Esophagus muscularis mucosa (tissue), 4 donors: ENCODE measurements at regions not wholly inside any gene's neighbourhood (a gene's known extent, or its start where the extent isn't known, plus 50 kb on each side); places are given as distances from the start of the nearest gene placed in this dataset.

Source experiments
- DNase-seq: peaks from one replicate; pipeline ENCODE4 v3.0.0-alpha.2; 2017; ENCODE audit errors: extremely low spot score
- H3K27ac ChIP-seq, 4 donors: fragments of 200-600 bp; sonication (generic); replicated peaks in 1 of 4; 1 replicate in 3 of 4; 2 replicates in 1 of 4; pipeline ENCODE4 v1.5.1; 2016 to 2019; ENCODE audit warnings: mild to moderate bottlenecking in 1 of 4
- H3K27me3 ChIP-seq, 4 donors: fragments of 200-600 bp; sonication (generic); one replicate each; pipeline versions ENCODE4 v1.5.1 to v1.6.0; 2016 to 2019
- H3K36me3 ChIP-seq, 4 donors: fragments of 200-600 bp; sonication (generic); one replicate each; pipeline ENCODE4 v1.5.1; 2016 to 2019
- H3K4me1 ChIP-seq, 4 donors: fragments of 200-600 bp; sonication (generic); one replicate each; pipeline ENCODE4 v1.5.1; 2016 to 2019
- H3K4me3 ChIP-seq, 4 donors: fragments of 200-600 bp; sonication (generic); 1 replicate in 2 of 4; 2 replicates in 2 of 4; pipeline ENCODE4 v1.5.1; 2016 to 2019; ENCODE audit warnings: mild to moderate bottlenecking in 4 of 4, moderate library complexity in 1 of 4
- H3K9me3 ChIP-seq, 4 donors: fragments of 200-600 bp; sonication (generic); 1 replicate in 3 of 4; 2 replicates in 1 of 4; pipeline ENCODE4 v1.5.1; 2016 to 2019
- CTCF ChIP-seq, 3 experiments: fragments of 200-600 bp in 2 of 3; fragments of 450-650 bp in 1 of 3; sonication (generic) in 2 of 3; IDR thresholded peaks; one replicate each; pipeline ENCODE4 v1.5.1; 2017 to 2019; ENCODE audit warnings: antibody characterized with exemption in 3 of 3, mild to moderate bottlenecking in 2 of 3, moderate library complexity in 1 of 3
- EP300 ChIP-seq: sonication (generic); formaldehyde crosslinking; IDR thresholded peaks from one replicate; pipeline ENCODE4 v1.6.1; 2017; ENCODE audit warnings: antibody characterized with exemption
- POLR2A ChIP-seq: fragments of 450-650 bp; IDR thresholded peaks from one replicate; pipeline ENCODE4 v1.6.1; 2017; ENCODE audit warnings: antibody characterized with exemption, moderate library complexity, mild to moderate bottlenecking, low read depth
- POLR2AphosphoS5 ChIP-seq, 2 donors: sonication (generic); formaldehyde crosslinking; IDR thresholded peaks; one replicate each; pipeline ENCODE4 v1.6.1; 2017; ENCODE audit warnings: antibody characterized with exemption in 2 of 2
- WGBS: methylation state at CpG from one replicate; pipeline ENCODE4 v1.1.5; 2018; 5-methylcytosine and 5-hydroxymethylcytosine counted together
- intact Hi-C: fragments of 100-400 bp; cut with DNase I; formaldehyde crosslinking; loops from one replicate; pipeline ENCODE4 v1.15.1; 2023

DNA sequence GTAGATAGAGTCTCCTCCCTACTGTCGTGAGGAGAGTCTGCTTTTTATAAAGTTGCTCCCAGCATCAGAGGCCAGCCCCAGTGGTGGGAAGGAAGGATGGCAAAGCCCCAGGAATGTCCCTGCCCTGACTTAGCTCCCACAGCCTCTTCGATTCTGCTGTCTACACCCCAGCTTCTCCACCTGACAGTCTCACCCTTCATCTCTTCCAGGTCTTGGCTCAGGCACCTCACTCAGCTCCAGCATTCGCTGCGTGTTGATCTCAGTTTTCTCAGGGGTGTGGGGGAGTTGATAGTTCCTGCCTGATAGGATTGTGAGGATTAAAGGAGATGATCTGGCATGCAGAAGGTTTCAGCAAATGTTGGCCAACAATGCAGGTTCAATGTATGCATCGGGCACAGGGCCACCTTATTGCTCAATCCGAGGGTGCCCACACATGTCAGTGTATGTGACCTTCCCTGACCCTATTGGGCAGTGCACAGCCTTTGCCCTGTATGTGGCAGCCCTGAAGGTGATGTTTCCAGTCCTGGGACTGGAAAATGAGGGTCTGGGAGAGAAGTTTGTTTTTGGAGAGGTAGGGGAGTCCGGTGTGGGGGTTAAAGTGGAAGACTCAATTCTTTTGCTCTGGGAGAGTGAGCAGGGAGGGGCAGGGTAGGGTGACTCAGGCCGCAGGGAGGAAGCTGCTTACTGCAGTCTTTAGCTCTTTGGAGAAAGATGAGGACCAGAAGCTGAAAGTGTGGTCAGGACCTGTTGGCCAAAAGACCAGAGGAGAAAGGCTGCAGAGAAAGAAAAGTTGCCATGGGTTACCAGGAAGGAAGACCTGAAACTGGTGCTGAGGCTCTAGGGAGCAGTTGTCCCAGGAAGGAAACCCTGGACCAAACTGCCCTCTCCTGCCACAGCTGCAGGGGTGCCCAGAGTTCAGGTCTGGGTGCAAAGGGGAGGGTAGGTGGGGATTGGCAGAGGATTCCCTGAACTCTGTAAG, 153.2 kb downstream of the MACROH2A1 start:
- Histone ChIP-seq H3K27me3 (no peaks in the 10 kb centered on the region), H3K4me1 (peaks cover 45 to 70% (median 63%) of the 10 kb centered on the region in 4 donors), H3K9me3 (no peaks in the 10 kb centered on the region), H3K36me3 (no peaks in the 10 kb centered on the region), H3K4me3 (no peak overlapping the region), H3K27ac (peak overlapping the region in 1 of 4 donors; percentile 81)
- TF ChIP-seq POLR2A (no peak), POLR2AphosphoS5 (IDR thresholded peaks at IDR 0.05) (no peak), EP300 (no peak), CTCF (IDR thresholded peaks at IDR 0.05) (no peak)
- intact Hi-C loops: no loop called here
- peak; percentile 83 for DNase-seq
- WGBS: 69% methylated on average over 8 of the region's 8 CpGs

DNA sequence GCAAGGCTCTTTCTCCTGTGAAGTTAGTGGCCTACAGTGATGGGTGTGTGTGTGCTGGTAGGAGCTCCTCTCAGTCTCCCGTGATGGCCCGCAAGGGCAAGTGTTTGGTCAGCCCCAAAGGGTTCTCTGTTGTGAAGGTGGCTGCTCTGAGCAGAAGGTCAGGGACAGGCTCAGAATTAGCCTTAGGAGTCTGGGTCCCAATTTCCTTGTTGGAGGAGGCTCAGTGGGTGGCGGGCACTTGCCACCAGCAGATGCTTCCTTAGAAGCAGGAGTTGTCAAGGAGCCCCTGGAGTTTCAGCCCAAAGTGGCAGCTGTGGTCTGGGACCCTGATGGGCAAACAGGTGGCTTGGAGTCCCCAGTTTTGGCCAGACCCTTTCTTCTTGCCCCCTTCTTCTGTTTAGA, 154.4 kb downstream of the MACROH2A1 start:
- DNase-seq: no peak
- no peaks in the 10 kb centered on the region for H3K27me3 ChIP-seq
- no CpG with 5 or more reads among the region's 3 CpGs for WGBS
- H3K4me1 ChIP-seq: peaks cover 52 to 76% (median 69%) of the 10 kb centered on the region in 4 donors
- peak overlapping the region; percentile 66 to 86 (median 79) for H3K27ac ChIP-seq
- no peak for TF ChIP-seq CTCF (IDR thresholded peaks at IDR 0.05)
- TF ChIP-seq POLR2A: no peak
- TF ChIP-seq POLR2AphosphoS5 (IDR thresholded peaks at IDR 0.05): no peak
- no peak for TF ChIP-seq EP300
- H3K9me3 ChIP-seq: no peaks in the 10 kb centered on the region
- no peaks in the 10 kb centered on the region for H3K36me3 ChIP-seq
- intact Hi-C loops: no loop called here
- H3K4me3 ChIP-seq: no peak overlapping the region

- Histone ChIP-seq H3K9me3 (no peaks in the 10 kb centered on the region), H3K36me3 (no peaks in the 10 kb centered on the region), H3K4me3 (no peak overlapping the region), H3K27ac (peak overlapping the region; percentile 66 to 86 (median 79)), H3K4me1 (peaks cover 59 to 85% (median 78%) of the 10 kb centered on the region in 4 donors), H3K27me3 (no peaks in the 10 kb centered on the region)
- DNase-seq: peak; percentile 92
- intact Hi-C loops: no loop called here
- peak; percentile 68 to 73 for TF ChIP-seq POLR2AphosphoS5 (IDR thresholded peaks at IDR 0.05)
- TF ChIP-seq EP300: no peak
- 51% methylated on average over 14 of the region's 22 CpGs for WGBS
Measured at GRCh38 chr5:135243556-135244285, 155.3 kb downstream of the MACROH2A1 start.

- WGBS: 74% methylated on average over 5 of the region's 8 CpGs
- peak; percentile 92 for DNase-seq
- Histone ChIP-seq H3K4me3 (no peak overlapping the region), H3K9me3 (no peaks in the 10 kb centered on the region), H3K27ac (peak overlapping the region; percentile 66 to 86 (median 79)), H3K4me1 (peaks cover 59 to 90% (median 80%) of the 10 kb centered on the region in 4 donors), H3K27me3 (no peaks in the 10 kb centered on the region), H3K36me3 (no peaks in the 10 kb centered on the region)
- TF ChIP-seq CTCF (IDR thresholded peaks at IDR 0.05): no peak
- TF ChIP-seq POLR2AphosphoS5 (IDR thresholded peaks at IDR 0.05): peak; percentile 45 to 52
- intact Hi-C loops: no loop called here
Measured at GRCh38 chr5:135242866-135243555, 156.0 kb downstream of the MACROH2A1 start.
